Left colon (tissue), 2 donors: ENCODE measurements at regions not wholly inside any gene's neighbourhood (a gene's known extent, or its start where the extent isn't known, plus 50 kb on each side); places are given as distances from the start of the nearest gene placed in this dataset.
"Not testable (repeated sequence)": the region's sequence is repeated elsewhere in the genome, so short reads cannot be mapped to it uniquely, and the experiment has no call there.

Source experiments
- ATAC-seq: fragments of 200-7000 bp; cut with Tn5 transposase; one replicate; pipeline ENCODE4 v1.9.1; 2020; ENCODE audit warnings: mild to moderate bottlenecking, moderate library complexity
- DNase-seq, 2 donors: peaks; one replicate each; pipeline ENCODE4 v3.0.0-alpha.2; 2020
- intact Hi-C, 2 donors: fragments of 100-400 bp; cut with DNase I in 1 of 2; cut with micrococcal nuclease in 1 of 2; formaldehyde crosslinking; loops; one replicate each; pipeline versions ENCODE4 v1.11.2 to v1.14.0; 2022; cut with DNase I, micrococcal nuclease
- donor health status: DM: no; HTN: no; CAD: no.
- donor health status: DM: yes; HTN: yes; CAD: no.

DNA sequence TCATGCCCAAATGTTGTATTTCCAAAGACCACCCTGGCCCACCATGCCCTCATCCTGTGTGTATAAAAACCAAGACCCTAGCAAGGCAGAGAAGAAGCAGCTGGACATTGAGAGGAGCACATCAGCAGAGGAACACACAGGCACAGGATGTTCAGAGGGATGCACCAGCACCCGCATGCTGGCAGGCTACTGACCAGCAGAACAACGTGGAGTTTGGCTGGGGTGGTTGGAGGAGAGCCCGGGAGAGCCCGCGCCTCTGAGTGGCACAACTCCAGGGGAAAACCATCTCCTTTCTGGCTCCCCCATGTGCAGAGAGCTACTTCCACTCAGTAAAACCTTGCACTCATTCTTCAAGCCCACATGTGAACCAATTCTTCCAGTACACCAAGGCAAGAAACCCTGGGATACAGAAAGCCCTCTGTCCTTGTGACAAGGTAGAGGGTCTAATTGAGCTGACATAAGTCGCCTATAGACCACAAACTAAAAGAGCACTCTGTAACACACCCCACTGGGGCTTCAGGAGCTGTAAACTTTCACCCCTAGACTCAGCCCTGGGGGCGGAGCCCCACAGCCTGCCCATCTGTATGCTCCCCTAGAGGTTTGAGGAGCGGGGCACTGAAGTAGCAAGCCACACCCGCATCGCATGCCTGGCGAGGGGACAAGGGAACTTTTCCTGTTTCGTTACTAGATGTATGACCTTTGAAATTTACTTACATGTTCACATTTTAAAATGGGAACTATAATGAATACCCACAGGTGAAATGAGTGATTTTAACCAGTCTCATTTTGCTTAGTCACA is 831.5 kb upstream of the CITED2 start:
- intact Hi-C loops = no loop called here
- ATAC-seq (no peak), DNase-seq (no peak)

DNA sequence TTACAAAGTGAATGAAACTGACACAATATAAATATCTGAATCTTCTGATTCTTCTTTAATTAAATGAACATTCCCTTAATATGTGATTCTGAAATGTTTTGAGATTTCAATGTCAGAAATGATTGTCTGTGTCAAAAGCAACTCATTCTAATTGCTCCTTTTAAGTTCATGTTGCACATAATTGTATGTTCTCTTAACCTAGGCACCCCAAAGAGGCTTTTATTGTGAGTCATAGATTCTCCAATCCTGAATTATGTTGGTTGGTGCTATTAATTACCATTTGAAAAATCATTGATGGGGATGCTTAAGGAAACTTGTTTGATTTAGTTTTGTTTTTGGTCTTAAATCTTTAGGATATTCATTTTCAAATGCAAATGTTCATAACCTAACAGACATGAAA is 829.7 kb upstream of the CITED2 start:
- intact Hi-C loops = no loop called here
- DNase-seq (no peak), ATAC-seq (no peak)

DNA sequence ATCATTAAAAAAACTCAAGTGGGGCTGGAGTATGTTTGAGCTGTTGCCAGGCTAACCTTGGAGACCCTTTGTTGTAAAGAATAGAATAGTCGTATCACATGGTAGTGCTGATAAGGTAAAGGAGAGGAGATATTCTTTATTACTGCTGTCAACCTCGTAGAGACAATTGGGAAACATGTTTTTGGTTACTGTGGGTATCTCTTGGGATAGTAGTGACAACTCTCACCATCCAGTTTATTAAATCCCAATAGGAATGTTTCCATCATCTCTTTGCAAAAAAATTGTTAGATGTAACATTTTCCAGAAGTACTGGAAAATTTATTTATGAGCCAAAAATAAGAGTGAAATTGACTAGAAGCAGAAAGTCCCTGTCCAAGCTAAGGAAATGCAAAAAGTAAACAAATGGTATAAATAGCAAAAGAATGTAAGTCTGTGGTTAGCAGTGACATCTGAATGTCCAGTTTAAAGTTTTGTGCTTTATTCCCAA is 829.3 kb upstream of the CITED2 start:
- ATAC-seq (no peak), DNase-seq (no peak)
- intact Hi-C loops = no loop called here

DNA sequence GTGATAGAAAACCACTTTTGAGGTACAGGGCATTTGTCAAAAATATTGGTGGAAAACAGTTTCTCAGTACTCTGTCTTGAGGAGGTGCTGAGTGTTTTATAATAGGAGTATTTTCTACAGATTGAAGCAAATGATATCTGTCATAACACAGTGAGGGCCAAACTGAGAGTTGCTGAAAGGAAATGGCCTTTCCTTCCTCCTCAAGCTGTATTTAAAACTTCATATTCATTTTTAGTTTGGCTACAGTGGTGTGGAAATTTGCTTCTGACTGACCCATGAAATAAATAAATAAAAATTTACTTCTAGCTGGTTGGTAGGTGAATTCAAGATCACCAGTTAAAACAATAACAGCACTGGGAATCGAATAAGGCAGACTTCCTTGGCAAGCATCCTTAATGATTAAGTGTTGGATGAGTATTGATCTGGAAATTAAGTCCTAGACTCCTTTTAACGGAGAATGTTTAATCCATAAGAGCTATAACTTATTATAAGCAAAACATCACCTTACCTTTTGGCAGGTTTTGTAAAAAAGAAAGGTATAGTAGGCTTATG is 828.6 kb upstream of the CITED2 start:
- ATAC-seq (no peak), DNase-seq (no peak)
- intact Hi-C loops = no loop called here

DNA sequence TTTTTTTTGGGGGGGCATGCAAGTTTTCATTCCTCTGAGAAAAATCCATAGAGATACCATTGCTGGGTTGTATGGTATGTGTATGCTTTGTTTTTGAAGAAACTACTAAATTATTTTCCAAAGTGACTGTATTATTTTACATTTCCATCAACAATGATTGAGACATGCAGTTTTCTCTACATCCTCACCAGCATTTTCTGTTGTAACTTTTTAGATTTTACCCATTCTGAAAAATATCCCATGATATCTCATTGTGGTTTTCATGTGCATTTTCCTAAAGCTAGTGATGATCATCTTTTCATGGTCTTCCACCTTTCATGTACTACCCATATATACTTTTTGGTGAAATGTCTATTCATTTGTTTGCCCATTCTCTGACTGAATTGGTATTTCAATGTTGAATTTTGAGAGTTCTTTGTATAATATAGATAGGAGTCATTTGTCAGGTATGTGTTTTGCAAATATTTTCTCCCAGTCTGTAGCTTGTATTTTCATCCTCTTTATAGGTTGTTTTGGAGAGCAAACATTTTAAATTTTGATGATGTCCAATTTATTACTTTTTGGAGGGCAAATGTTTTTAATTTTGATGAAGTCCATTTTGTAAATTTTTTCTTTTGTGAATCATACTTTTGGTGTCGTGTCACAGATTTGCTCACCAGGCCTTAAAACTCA is 827.5 kb upstream of the CITED2 start:
- DNase-seq = no peak

DNA sequence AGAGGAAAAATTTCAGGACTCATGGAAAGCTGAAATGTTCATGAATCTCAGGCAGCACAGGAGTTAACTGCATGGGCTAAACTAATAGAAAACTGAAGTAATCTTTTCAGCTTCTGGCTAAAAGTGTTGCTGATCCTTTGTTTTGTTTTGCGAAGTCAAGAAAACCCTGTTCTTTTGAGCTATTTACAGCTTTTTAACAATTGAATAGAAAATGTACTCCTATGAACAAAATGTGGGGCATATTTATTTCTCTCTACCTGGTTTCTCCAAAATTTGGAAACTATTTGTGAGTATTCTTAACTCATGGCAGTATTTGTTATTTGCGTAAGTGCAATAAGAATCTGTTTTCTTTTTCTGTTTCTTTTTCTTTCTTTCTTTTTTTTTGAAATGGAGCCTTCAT is 818.8 kb upstream of the CITED2 start:
- intact Hi-C loops = no loop called here
- no peak for ATAC-seq
- DNase-seq = no peak

More for the DNA sequence above, 827.5 kb upstream of the CITED2 start:
- no peak for ATAC-seq
- intact Hi-C loops = no loop called here

DNA sequence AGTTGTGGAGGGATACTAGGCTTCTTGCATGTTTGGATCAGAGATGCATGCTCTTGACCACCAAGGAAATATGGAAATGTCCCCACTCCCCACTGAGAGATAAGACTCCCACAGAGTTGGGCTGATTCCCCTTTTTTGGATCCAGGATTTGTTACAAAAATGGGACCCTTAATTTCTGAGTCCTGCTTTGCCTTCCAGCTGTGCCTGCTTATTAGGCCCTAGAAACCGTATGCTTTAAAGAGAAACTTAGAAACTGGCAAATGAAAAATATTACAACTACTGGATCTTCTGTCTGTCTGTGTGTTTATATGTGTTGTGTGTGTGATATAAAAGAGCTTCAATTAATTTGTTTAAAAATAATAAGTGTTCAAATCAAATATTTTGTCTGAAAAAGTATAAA is 817.6 kb upstream of the CITED2 start:
- no peak for ATAC-seq

DNA sequence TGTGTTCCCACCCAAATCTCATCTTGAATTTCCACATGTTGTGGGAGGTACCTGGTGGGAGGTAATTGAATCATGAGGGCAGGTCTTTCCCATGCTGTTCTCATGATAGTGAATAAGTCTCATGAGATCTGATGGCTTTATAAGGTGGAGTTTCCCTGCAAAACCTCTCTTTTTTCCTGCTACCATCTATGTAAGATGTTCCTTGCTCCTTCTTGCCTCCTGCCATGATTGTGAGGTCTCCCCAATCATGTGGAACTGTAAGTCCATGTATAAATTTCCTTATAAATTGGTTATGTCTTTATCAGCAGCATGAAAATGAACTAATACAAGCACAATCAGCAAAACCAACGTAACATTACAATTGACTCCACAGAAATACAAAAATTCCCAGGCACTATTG is 814.8 kb upstream of the CITED2 start:
- ATAC-seq, intact Hi-C loops, DNase-seq: not testable (repeated sequence)

More for the DNA sequence above, 817.6 kb upstream of the CITED2 start:
- intact Hi-C loops = no loop called here
- no peak for DNase-seq

DNA sequence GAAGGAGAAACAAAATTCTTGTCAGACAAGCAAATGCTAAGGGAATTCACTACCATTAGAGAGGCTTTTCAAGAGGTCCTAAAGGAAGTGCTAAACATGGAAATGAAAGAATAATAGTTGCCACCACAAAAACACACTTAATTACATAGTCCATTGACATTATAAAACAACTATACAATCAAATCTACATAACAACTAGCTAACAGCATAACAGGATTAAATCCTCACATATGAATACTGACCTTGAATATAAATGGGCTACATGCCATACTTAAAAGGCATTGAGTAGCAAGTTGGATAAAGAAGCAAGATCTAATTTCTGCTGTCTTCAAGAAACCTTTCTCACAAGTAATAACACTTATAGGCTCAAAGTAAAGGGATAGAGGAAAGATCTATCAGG is 811.5 kb upstream of the CITED2 start:
- ATAC-seq = no peak
- intact Hi-C loops = no loop called here

DNA sequence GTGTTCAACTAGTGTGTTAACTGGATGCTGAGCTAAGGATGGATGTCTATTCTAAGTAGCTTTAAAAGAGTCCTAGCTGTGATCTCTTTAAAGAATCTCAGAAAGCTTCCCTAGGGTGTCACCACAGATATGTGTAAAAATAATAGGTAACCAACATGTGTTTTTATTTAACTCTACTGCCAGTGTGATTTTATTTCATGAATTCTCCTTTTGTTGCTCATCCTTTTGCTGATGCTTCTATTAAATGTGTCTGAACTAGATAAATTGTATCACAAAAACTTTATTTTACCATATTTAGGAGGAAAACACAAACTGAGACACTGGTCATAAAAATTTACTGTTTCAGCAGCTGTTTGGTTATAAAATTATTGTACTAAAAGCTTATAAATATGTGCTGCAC is 809.4 kb upstream of the CITED2 start:
- no peak for ATAC-seq
- DNase-seq = no peak
- intact Hi-C loops = no loop called here

More for the DNA sequence above, 811.5 kb upstream of the CITED2 start:
- DNase-seq = no peak

DNA sequence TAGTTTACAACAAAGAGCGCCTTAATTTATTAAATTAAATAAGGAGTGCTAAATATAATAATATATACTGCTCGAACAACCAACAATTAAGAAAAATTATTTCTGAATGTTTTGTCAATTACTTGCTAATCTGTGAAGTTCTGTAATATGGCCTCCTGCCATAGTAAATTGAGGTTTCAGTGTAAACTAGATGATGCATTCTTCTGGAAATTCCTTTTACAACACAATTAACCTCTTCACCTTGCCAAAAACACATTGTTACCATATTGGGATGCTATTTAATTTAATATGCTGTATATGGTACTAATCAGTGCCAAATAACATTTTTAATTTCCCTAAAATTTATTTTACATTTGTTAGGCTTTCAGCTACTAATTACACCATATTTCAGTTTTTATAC is 808.4 kb upstream of the CITED2 start:
- ATAC-seq (no peak), DNase-seq (no peak)
- intact Hi-C loops = no loop called here

DNA sequence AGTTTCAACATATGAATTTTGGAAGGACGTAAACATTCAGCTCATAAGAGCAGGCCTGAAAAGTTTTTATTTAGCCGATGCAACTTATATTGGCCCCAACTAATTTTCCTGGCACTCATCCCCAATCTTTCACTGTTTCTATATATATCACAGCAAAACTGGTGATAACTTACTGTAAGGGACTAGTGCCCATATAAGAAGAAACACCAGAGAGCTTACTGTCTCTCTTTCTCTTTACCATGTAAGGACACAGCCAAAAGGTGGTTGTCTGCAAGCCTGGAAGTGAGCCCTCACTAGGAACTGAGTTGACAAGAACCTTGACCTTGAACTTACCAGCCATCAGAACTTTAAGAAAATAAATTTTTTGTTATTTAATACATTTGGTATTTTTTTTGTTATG is 807.4 kb upstream of the CITED2 start:
- ATAC-seq (no peak), DNase-seq (no peak)
- intact Hi-C loops = no loop called here

DNA sequence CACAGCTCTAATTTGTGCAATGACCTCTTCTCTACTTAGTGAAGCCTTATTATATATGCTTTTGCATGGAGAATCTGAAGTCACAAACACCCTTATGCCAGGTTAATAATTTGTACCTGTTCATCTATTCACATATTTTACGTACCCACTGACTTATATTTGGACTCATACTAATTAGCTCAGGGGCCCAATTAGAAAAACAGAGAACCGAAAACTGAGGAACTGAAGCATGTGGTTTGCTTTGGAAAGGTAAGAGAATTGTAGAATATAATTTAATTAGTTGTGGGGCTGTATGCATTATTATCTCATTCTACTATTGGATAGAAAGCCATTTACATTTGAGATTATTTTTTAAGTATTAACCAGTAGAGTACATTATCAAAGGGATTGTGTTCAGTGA is 805.9 kb upstream of the CITED2 start:
- DNase-seq (no peak), ATAC-seq (no peak)
- intact Hi-C loops = no loop called here

DNA sequence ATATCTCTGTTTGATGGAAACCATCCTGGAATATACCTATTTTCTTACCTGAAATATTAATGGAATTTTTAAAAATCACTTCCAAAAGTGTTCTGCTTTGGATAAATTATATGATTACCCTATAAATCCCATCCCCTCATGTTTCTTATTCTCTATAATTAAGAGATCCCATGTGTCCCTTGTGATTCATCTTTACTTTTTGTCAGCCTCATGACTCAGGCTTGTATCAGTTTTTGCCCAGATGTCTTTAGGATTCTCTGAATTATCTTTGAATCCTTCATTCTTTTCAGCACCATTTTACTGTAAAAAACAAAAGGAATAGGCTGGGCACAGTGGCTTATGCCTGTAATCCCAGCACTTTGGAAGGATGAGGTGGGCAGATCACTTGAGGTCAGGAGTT is 804.5 kb upstream of the CITED2 start:
- ATAC-seq (no peak), DNase-seq (no peak)
- intact Hi-C loops = no loop called here

DNA sequence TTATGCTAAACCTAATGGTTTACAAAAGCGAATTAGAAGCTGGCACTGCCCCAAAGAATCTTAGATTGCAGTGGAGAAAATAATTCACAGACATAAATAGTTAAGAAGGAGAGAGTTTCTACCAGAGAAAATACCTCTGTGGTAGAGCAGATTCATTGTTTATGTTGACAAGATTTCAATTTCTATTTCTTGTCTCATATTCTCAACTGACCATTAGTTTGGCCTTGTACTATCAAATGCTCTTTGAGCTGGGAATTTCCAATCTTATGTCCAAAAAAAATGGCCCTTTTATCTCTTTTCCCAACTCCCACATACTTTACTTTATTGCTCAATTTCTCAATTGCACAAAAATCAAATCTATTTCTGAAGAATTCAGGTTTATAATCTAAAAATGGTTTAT is 804.1 kb upstream of the CITED2 start:
- intact Hi-C loops = no loop called here

DNA sequence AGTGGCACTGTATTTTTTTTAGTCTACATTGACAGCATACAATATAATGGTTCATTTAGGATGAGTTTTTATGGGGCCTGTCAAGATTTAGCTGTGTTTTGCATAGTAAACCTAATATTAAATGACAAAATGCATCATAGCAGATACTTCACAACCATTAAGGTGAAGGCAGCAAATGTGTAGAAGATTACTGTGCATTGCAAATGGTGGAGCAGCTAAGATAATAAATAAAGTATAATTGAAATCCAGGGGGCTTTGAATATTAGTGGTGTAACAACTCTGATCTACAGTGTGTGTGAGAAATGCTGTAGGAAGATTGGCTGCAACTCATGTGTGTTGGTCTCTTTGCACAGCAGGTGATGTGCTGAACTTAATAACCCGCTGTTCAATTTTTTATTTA is 801.9 kb upstream of the CITED2 start:
- ATAC-seq (no peak), DNase-seq (no peak)
- intact Hi-C loops = no loop called here

More for the DNA sequence above, 804.1 kb upstream of the CITED2 start:
- no peak for ATAC-seq
- no peak for DNase-seq

DNA sequence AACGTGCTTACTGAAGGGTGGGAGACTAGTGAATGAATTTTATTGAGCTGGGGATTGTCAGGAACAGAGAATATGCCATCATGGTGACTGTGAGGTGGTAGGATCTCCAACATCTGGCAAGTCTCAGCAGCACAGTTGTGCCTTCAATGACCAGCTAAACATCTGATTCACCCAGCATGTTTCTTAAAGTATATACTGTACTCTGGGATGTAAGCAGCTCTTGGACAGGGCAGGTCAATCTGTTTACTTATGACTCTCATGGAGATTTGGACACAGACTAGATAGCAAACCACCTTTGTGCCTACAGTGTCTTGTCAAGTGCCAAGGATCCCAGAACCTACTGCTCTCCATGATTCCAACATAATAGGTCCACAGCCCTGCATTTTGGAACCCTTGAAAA is 801.0 kb upstream of the CITED2 start:
- ATAC-seq = no peak
- intact Hi-C loops = no loop called here

DNA sequence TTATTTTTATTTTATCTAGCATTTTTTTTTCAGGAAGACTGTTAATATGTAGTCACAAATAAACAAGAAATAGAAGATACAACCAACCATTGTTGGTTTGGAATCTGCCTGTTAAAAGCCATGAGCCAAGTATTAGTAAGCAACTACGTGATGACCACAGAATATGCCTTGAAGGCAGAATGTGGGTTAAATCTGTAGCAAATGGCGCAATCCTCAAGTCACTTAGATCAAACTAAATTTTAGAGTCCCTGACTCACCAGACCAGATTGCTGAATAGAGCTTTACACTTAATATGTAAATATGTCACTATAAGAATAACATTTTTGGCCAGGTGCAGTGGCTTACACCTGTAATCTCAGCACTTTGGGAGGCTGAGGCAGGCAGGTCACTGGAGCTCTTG is 800.1 kb upstream of the CITED2 start:
- intact Hi-C loops = no loop called here
- DNase-seq (no peak), ATAC-seq (no peak)

More for the DNA sequence above, 801.0 kb upstream of the CITED2 start:
- no peak for DNase-seq

DNA sequence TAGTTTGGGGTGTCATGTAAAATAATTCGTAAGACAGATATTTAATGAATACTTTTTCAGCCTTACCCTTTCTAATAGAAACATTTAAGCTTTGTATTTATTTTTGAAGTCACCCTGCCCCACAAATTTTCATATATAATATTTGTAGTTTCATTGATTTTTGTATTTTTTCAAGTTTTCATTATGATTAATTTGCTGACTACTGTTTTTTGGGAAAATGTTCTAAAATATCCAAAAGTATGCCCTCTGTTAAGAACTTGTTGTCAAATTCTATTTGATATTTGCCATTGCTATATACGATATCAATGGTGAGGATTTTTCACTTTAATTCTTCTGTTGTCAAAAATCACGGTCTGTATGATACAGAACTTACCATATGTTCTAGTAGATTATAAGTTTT is 793.9 kb upstream of the CITED2 start:
- no peak for ATAC-seq
- no peak for DNase-seq
- intact Hi-C loops = no loop called here

DNA sequence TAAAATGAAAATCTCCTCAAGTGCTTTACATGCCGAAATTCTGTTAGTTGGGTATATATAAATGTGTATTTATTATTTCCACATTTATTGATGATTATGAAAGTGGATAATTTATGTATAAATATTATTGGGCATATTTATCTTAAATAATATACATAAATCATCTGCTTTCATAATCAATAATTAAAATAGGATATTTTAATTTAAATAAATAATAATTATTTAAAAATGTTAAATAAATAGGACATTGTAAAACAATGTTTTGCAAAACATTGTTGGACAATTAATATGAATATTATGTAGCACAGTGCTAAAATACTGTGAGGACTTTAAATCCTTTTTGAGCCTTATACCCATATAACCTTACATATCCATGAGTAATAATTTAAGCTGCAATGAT is 786.5 kb upstream of the CITED2 start:
- intact Hi-C loops = no loop called here
- DNase-seq = no peak
- ATAC-seq = no peak
